Iris pigment epithelial cell (primary cell): ENCODE measurements at regions not wholly inside any gene's neighbourhood (a gene's known extent, or its start where the extent isn't known, plus 50 kb on each side); places are given as distances from the start of the nearest gene placed in this dataset.

Experiments
- DNase-seq: peaks from one replicate; pipeline ENCODE4 v3.0.0-alpha.2; 2011; ENCODE audit warnings: low read depth

GRCh38 chr2:146004462-146004861 is 1484.5 kb upstream of the ZEB2 start:
- DNase-seq = peak; percentile 81

GRCh38 chr2:146003337-146003736 is 1483.4 kb upstream of the ZEB2 start:
- DNase-seq = no peak

GRCh38 chr2:145994910-145995309 is 1475.0 kb upstream of the ZEB2 start:
- no peak for DNase-seq

- no peak for DNase-seq
Observed at GRCh38 chr2:145992572-145992971, 1472.7 kb upstream of the ZEB2 start.

GRCh38 chr2:145987793-145988192 is 1467.9 kb upstream of the ZEB2 start:
- DNase-seq = no peak

- DNase-seq = peak; percentile 42
Observed at GRCh38 chr2:145985517-145985916, 1465.6 kb upstream of the ZEB2 start.

- peak; percentile 92 for DNase-seq
Observed at GRCh38 chr2:145984580-145984979, 1464.7 kb upstream of the ZEB2 start.

GRCh38 chr2:145980318-145980717 is 1460.4 kb upstream of the ZEB2 start:
- DNase-seq = no peak

GRCh38 chr2:145975406-145975805 is 1455.5 kb upstream of the ZEB2 start:
- DNase-seq = no peak

- peak; percentile 55 for DNase-seq
Observed at GRCh38 chr2:145961846-145962245, 1441.9 kb upstream of the ZEB2 start.

- no peak for DNase-seq
Observed at GRCh38 chr2:145960479-145961163, 1440.7 kb upstream of the ZEB2 start.

- peak; percentile 4 for DNase-seq
Observed at GRCh38 chr2:145958611-145959010, 1438.7 kb upstream of the ZEB2 start.

- DNase-seq = peak; percentile 31
Observed at GRCh38 chr2:145957929-145958328, 1438.0 kb upstream of the ZEB2 start.

GRCh38 chr2:145939949-145940348 is 1420.0 kb upstream of the ZEB2 start:
- peak; percentile 15 for DNase-seq

- no peak for DNase-seq
Observed at GRCh38 chr2:145935016-145935415, 1415.1 kb upstream of the ZEB2 start.

- no peak for DNase-seq
Observed at GRCh38 chr2:145931781-145932395, 1412.0 kb upstream of the ZEB2 start.

GRCh38 chr2:145930318-145930717 is 1410.4 kb upstream of the ZEB2 start:
- DNase-seq = no peak

GRCh38 chr2:145927131-145927950 is 1407.4 kb upstream of the ZEB2 start:
- DNase-seq = peak; percentile 4

GRCh38 chr2:145925591-145925990 is 1405.7 kb upstream of the ZEB2 start:
- no peak for DNase-seq

GRCh38 chr2:145919477-145919876 is 1399.6 kb upstream of the ZEB2 start:
- peak; percentile 17 for DNase-seq

GRCh38 chr2:145918951-145919350 is 1399.0 kb upstream of the ZEB2 start:
- no peak for DNase-seq

- no peak for DNase-seq
Observed at GRCh38 chr2:145916799-145917198, 1396.9 kb upstream of the ZEB2 start.

- no peak for DNase-seq
Observed at GRCh38 chr2:145914716-145915115, 1394.8 kb upstream of the ZEB2 start.
